ENCODE measurements at regions not wholly inside any gene's neighbourhood (a gene's known extent, or its start where the extent isn't known, plus 50 kb on each side); places are given as distances from the start of the nearest gene placed in this dataset.
A peak's percentile ranks its signal among the peaks of the same experiment; 100 is the strongest.

DNA sequence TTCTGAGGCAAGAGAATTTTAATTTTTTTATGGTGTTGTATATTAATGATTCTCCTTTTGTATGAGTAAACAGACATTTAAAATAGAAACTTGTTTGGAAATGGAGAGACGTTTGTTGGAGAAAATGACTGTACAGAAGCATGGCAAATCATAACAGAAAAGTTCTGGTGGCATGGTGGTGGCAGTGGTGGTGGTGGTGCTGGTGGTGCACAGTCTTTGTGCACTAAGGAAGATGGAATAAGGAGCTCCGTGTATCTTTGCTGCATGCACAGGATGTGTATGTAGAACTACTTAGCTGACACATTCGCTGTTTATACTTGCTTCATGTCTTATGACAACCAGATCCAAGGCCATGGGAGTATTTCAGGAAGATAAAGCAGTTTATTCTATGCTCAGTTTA, 294.9 kb downstream of the UTRN start:
- DNase-seq (ENCODE audit: low spot score): no peak

DNA sequence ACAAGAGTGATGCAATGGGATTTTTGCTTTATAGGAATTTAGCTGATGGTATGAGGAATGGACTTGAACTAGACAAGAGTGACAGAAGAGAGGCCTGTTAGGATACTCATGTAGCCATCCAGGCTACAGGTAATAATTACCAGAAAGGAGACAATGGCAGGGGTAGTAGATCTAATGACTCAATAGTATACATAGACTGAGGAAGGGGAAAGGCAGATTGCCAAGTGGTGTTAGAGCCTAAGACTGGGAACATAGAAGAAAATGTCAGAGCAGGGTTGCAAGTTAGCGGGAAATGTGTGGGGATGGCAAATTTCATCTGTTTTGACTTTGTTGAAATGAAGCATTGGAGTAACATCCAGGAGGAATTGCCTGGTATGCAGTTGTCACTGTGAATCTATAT, 295.6 kb downstream of the UTRN start:
- DNase-seq (ENCODE audit: low spot score): no peak

DNA sequence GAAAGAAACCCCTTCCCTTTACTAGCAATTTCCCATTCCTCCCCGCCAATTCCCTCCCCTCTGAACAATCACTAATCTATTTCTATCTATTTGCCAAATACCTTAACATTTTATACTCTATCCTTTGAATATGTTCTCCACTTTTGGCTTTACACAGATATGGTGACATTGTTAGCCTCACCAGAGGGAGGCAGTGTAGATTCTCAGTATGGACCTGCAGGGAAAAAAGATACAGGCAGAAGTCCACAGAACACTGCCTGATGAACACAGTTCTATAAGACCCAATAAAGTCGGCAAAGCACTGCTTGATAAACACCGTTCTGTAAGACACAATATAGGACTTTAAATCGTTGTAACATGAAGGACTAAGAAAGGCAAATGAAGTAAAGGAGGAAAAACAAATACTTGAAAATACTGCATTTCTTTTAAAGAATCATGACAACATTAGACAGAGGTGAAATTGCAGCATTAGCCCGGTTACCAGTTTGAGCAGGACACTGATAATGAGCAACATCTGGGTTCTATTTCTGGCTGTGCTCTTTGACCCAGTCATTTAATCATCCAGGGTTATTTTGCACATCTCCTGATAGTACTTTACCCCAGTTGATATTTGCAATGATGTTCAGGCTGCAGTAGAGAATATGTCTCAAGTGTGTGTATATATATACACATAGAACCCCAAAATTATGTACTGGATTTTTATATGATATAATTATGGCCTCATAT, 296.8 kb downstream of the UTRN start:
- peak; percentile 20 for DNase-seq (ENCODE audit: low spot score)

DNA sequence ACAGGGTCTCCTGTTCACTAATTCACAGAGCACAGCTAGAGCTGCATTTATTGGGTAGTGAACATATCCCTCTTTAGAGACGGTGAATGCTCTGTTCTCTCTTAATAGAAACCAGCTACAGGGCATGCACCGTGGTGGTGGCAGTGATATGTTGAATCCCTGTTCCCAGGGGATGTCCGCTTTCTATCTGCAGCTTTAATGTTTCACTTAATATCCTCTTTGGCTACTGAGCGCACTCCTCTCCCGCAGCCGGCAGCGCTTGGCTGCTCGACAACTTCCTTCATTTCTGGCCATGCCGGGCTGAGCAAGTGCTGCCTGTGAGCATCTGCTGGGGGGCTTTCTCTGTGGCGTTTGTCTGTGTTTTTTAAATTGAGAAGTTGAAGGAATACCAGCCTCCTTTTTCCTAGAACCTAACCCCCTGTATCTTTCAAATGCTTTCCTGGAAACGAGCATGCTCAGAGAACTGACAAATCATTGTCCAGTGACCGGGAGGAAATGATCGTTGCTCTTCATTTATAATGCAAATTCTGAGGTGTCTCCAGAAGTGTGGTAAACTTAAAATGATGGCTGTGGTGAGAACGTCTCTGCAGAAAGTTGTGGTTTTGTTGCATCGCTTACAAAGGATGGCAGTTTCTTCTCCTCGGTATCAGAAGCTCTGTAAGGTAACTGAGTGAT, 297.9 kb downstream of the UTRN start:
- DNase-seq (ENCODE audit: low spot score): peak; percentile 22

DNA sequence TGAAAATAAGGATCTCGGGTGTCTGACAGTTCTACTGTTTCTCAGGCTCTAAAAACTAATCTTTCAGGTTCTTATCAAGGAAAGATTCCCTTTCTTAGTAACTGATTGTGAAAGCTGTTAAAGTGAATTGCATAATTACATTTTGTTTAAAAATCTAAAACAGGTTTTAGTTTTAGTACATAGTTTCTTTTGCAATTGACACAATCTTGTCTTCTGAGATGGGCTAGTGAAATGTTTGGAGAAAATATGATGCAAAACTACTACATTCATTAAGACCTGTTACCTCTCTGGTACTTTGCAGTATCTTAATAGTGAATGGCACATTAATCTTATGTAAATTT, 298.4 kb downstream of the UTRN start:
- no peak for DNase-seq (ENCODE audit: low spot score)

DNA sequence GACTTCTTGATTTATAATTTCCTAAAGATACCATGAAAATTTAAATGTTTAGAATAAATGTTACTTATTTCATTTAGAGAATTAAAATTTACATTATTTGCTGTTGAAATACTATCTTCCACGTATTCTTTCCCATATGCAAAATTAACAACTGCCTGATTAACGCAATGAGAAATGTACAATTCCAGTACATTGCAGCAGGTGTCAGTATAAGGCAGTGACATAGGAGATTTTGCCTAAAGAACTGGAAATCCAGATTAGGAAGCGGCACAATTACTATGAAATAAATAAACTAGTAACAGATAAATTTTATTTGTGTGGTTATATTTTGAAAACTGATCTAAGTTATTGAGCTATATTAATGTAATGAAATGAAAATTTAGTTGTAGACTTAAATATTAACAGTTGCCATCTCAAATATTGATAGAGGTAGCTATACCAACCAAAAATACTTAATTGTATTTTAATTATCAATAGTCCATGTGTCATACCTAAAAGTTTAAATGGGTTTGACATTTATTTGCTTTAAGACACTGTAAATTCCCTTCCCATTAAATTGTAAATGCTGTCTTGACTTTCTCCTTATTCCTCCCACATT, 300.2 kb downstream of the UTRN start:
- peak; percentile 47 for DNase-seq (ENCODE audit: low spot score)

DNA sequence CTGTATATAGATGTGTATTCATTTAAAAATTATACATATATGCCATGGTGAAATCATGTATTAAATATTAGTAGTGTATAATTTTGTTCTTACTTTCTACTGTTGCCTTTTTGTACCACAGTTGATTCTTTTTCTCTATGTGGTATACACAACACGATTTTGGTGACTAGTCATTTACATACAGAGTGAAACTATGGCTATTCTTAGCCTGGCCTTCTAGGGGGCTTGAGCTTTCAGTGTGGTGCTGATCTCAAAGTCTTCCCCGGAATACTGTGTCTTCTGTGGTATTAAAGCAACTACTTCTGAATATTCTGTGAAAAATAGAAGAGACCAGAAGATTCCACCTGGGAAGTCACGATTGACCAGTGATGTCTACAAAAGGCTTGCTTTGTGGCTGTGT, 301.9 kb downstream of the UTRN start:
- DNase-seq (ENCODE audit: low spot score): no peak

DNA sequence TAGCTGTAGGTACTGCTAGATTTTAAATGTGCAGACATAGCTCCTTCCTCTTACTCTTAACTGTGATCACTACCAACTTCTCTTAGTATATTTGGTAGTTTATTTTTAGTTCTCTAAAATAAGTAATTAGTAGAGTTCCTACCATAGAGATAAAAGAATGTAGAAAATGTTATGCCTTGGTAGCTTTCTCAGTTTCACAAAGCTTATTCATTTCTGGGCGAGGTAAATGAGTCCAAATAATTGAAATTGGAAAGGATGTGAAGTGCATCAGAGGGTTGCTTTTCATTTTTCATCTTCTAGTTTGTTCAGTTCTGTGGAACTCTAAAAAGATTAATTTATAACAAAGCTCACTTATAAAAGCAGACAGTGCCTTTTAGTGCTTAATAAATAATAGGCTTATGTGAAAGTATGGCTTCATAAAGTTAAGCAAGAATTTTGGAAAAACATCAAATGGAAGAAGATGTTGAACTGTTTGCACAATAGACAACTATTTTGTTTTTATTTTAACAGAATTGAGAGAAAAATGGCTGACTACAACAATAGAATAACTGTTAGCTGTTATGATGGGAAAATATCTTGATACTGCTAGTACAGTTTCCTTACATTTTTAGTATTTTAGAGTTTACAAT, 303.7 kb downstream of the UTRN start:
- no peak for DNase-seq (ENCODE audit: low spot score)

DNA sequence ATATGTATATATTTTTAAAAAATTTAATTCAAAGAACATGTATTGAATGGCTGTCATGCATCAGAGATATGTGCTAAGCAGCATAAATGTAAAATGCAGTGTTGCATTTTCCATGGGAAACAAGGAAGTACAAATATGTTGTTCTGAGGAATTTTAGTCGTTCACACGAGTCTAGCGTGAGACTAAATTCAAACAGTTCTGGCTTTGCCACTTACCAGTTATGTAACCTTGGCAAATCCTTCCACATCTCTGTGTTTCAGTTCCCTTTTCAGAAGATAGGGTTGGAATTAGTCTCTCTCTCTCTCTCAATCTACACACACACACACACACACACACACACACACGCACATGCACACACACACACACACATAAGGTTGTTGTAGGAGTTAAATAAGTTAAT, 305.4 kb downstream of the UTRN start:
- peak; percentile 10 for DNase-seq (ENCODE audit: low spot score)

DNA sequence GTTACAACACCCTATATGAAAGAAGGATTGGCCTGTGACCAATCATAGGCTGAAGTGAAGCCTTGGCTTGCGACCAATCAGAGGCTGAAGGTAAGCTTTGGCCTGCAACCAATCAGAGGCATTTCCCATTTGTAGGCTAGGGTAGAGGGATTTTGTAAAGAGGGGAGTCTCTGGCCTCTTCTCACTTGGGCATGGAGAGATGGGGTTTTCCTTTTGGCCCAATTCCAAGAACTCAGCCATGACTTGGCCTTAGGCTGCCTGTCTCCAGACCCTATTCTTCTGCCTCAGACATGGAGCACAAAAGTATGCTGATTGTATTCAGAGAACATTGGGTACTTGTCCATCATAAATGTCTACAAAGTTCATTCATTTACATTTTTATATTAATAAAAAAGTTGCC, 308.3 kb downstream of the UTRN start:
- no peak for DNase-seq (ENCODE audit: low spot score)

DNA sequence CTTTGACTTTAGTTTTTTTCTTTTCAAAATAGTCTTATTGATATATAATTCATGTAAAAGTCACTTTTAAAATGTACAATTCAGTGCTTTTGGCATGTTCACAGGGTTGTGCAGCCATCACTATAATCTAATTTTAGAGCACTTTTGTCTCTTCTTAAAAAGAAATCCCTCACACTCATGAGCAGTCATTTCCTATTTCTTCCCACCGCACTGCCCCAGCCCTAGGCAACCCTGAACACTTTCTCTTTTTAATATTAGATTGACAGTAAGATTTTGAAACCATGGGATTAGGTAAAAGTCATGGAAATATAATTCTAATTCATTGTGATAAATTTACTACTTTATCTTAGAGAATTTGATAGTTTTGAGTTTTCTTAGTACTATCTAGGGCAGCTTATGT, 309.4 kb downstream of the UTRN start:
- DNase-seq (ENCODE audit: low spot score): no peak

DNA sequence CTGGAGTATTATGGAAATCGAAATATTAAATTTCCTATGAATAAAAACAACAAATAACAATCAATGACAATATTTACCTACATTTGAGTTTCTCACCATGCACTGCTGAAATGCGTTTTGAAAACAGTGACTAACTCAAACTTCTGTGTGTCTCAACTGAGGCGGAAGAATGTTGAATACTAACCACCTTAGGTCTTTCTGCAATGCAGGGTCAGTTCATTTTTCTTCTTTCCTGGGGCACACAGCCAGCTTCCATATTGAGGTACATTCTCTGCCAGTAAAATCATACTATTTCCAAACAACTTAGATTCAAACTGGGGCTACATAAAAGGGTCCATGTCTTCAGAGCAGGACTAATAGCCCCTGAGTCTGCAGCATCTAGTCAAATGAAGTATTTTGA, 310.1 kb downstream of the UTRN start:
- no peak for DNase-seq (ENCODE audit: low spot score)

DNA sequence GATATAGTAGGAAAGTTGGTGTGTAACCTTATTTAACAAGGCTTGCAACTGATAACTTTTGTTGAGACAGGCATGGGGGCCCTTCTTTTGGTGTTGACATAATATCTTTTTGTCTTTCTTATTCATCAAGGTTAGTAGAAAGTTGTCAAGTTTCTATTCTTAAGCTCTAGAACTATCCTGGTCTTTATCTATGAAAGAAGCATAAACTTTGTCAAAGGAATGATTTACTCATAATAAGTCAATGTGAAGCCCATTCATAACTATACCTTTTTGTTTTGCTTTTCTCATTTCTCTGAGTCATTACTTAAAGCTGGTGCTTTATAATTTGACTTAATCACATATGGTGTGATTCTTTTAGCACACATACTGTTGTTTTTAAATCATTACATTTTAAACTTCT, 312.4 kb downstream of the UTRN start:
- no peak for DNase-seq (ENCODE audit: low spot score)

DNA sequence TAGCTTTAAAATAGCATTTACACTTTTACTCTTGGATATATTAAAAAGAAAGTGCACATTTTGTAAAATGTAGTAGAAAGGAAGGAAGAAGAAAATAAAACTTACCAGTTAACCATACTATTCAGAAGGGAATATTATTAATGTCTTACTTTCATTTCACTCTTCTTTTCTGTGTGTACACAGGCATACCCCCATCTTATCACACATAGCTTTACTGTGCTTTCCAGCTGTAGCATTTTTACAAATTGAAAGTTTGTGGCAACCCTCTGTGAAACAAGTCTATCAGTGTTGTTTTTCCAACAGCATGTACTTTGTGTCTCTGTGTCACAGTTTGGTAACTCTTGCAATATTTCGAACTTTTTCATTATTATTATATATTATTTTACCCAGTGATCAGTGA, 314.5 kb downstream of the UTRN start:
- no peak for DNase-seq (ENCODE audit: low spot score)

DNA sequence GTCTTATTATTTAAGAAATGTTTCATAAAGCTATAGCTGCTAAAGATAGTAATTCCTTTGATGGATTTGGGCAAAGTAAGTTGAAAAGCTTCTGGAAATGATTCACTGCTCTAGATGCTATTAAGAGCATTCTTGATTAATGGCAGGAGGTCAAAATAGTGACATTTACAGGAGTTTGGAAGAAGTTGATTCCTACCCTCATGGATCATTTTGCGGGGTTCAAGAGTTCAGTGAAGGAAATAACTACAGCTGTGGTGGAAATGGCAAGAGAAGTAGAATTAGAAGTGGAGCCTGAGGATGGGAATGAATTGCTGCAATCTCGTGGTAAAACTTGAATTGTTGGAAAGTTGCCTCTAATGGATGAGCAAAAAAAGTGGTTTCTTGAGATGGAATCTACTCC, 316.1 kb downstream of the UTRN start:
- DNase-seq (ENCODE audit: low spot score): no peak

DNA sequence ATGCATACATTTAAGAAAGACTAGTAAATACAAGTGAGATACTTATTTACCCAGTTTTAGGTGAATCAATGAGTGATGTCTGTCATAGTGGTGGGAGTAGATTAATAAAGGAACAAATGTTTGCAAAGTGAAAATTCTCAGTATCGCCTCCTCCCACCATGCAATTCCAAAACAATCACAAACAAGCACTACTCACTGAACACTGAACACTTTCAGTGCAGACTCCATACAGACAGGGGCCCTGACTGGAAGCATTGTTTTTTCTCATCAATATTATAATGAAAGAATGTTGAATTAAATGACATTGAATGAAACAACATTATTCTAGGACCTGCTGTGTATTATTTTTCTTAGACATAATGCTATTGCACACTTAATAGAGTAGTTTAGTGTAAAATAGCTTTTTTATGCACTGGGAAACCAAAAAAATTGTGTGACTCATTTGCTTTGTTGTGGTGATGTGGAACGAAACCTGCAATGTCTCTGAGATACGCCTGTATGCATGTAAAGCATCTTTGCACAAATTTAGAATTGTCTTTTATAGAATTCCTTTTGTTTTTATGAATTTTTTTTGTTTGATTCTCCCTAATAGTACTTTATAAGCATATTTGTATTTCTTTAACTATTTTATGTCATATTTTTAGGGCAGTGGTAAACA, 317.5 kb downstream of the UTRN start:
- DNase-seq (ENCODE audit: low spot score): no peak

DNA sequence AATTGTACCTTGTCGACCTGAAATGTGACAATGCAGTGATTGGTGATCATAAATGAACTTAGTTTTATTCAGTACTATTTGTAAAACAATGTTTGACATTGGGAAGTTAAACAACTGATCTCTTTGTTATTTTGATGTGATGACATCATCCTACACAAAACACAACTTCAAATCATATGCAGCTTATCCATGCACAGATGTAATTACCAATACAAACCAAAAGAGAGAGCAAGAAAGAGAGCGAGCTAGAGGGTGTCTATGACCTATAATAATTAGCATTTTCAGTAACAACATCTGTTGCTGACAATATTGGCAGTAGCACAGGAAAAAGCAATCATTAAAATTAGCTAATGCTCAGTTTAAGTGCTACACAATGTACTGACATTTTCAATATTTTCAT, 320.9 kb downstream of the UTRN start:
- no peak for DNase-seq (ENCODE audit: low spot score)

DNA sequence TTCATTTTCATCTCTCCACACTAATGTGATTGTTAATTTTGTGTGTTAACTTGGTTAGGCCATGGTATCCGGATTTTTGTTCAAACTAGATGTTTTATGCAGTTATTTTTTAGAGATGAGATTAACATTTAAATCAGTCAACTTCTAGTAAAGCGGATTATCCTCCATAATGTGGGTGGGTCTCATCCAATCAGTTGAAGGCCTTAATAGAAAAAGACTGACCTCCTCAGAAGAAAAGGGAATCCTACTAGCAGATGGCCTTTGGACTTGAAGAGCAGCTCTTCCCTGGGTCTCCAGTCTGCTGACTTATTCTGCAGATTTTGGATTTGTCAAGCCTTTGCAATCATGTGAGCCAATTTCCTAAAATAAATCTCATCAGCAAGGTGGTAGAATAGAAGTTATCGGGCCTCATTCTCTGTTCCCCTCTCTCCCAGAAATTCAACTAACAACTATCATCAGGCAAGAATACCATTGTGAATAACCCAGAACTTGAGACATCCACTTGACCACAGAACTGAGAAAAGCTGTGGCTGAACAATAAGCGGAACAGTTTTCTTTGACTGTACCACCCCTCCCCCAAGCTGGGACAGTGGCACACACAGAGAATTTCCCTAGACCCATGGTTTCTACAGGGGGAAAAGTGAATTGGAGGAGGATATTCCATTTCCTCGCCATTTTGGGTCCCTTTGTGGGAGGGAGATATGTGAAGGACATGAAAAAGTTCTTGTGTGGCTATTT, 323.0 kb downstream of the UTRN start:
- DNase-seq (ENCODE audit: low spot score): no peak

DNA sequence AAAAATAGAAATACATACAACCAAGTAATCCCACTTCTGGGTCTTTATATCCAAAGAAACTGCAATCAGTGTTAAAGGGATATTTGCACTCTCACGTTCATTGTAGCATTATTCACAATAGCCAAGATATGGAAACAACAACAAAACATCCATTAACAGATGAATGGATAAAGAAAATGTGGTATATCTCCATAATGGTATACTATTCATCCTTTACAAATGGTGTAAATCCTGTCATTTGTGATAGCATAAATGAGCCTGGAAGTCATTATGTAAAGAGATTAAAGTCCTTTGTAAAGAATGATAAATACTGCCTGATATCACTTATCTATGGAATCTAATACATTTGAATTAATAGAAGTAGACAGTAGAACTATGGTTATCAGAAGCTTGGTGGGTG, 327.7 kb downstream of the UTRN start:
- no peak for DNase-seq (ENCODE audit: low spot score)

DNA sequence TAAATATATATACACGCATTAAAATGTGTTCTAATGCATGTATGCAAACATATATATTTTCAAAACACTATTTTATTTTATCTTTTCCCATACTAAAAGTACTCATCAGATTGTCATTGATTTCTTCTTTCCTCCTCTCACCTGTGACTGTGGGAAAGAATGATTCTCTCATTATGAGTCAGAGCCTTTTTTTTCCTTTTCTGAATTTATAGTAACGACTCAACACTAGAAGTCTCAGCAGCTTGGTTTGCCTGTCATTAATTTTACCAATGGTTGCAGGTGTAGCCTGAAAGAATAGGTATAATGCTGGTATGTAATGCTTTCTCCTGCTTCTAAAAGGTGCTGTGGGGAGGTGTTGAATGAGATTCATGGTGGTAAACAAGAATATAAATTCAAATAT, 328.7 kb downstream of the UTRN start:
- DNase-seq (ENCODE audit: low spot score): no peak

DNA sequence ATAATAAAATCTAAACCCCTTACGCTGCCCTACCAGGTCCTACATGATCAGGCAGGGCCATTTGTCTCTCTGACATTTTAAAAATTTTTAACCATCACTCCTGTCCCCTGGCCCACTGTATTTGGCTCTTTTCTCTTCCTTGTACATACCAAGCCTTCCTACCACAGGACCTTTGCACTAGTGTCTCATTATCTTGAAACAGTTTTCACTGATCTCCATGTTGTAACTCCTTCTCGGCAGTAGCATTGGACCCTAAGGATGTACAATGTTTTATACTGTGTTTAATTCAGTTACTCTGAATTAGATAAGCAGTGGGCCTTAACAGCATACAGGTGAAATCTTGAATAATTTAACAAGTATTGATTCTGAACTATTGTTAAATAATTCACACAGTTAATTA, 330.7 kb downstream of the UTRN start:
- DNase-seq (ENCODE audit: low spot score): no peak

DNA sequence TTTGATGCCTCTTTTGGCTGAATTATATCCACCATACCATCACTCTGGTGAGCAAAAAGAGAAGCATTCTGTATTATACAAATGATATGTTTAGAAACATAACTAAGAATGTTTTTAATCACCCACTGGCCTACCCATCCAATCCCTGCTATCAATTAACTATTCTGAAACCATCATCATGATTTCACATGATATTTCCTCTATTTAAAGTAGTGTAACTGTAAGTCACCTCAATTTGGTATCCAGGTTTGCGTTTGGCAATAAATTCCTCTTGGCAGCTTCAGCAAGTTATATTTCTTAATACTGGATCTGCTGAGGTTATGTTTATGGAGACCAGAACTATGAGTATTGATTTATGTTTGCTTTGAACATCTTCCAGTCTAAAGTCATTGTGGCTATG, 332.1 kb downstream of the UTRN start:
- no peak for DNase-seq (ENCODE audit: low spot score)
